ENCODE measurements at regions not wholly inside any gene's neighbourhood (a gene's known extent, or its start where the extent isn't known, plus 50 kb on each side); places are given as distances from the start of the nearest gene placed in this dataset.
"Not testable (repeated sequence)": the region's sequence is repeated elsewhere in the genome, so short reads cannot be mapped to it uniquely, and the experiment has no call there.

GRCh38 chr1:99405325-99405724, 141.0 kb downstream of the PLPPR4 start:
- not testable (repeated sequence) for TF ChIP-seq POLR2A, CTCF (IDR thresholded peaks at IDR 0.05)

Measured in suprapubic skin (tissue), 3 donors.